Endothelial cell (in vitro differentiated cells): ENCODE measurements at regions not wholly inside any gene's neighbourhood (a gene's known extent, or its start where the extent isn't known, plus 50 kb on each side); places are given as distances from the start of the nearest gene placed in this dataset.

Source experiments
- DNase-seq: peaks from one replicate; pipeline ENCODE4 v3.0.0; 2021; ENCODE audit warnings: low spot score
- H3K27ac Mint-ChIP-seq: one replicate; pipeline ENCODE4 v1.8.0; 2021; ENCODE audit warnings: mixed read lengths, inconsistent platforms; ENCODE audit not compliant: unreplicated experiment
- H3K27me3 Mint-ChIP-seq: one replicate; pipeline ENCODE4 v1.8.0; 2021; ENCODE audit warnings: mild to moderate bottlenecking, moderate library complexity, mixed read lengths, inconsistent platforms; ENCODE audit not compliant: unreplicated experiment
- H3K36me3 Mint-ChIP-seq: one replicate; pipeline ENCODE4 v1.8.0; 2021; ENCODE audit warnings: mild to moderate bottlenecking, low read depth, mixed read lengths, inconsistent platforms; ENCODE audit not compliant: unreplicated experiment
- H3K4me1 Mint-ChIP-seq: one replicate; pipeline ENCODE4 v1.8.0; 2021; ENCODE audit warnings: mild to moderate bottlenecking, mixed read lengths, inconsistent platforms; ENCODE audit not compliant: unreplicated experiment
- H3K4me3 Mint-ChIP-seq: one replicate; pipeline ENCODE4 v1.8.0; 2021; ENCODE audit warnings: mild to moderate bottlenecking, mixed read lengths, inconsistent platforms; ENCODE audit not compliant: unreplicated experiment
- H3K9me3 Mint-ChIP-seq: one replicate; pipeline ENCODE4 v1.8.0; 2021; ENCODE audit warnings: mixed read lengths, inconsistent platforms; ENCODE audit not compliant: unreplicated experiment
- TF ChIP-seq, protein P1 (sequence below): fragments of 200-600 bp; sonication (generic); IDR thresholded peaks from one replicate; pipeline ENCODE4 v1.5.0; 2021; ENCODE audit warnings: antibody characterized with exemption; ENCODE audit not compliant: unreplicated experiment

DNA sequence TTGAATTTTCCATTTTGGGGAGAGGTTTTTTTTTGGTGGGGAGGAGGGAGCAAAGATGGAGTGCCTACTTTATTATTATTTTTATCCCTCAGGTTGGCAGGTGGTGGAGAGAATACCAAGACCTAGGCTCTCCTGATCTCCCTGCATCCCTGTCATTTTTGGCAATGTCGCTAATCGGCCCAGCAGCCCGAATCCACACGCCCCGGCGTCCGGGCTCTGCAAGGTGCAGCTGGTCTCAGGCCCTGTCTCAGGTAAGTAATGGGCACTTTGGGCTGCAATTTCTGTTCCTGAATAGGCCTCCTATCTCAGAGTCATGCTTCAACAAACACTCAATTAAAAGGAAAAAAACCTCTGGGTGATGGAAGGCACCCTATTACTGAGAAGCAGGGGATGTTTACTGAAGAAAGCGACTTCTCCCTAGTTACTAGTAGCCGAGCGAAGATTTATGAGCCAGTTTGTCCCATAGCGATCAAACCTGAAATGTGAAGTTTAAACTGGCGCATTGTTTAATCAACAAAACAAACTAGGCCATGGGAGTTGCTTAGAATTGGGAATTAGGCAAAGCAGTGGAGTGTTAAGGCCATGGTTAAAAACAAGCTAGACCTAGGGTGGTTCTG lies 137.8 kb downstream of the RWDD3 start:
- H3K27ac Mint-ChIP-seq = no peak overlapping the region
- H3K36me3 Mint-ChIP-seq = no peaks in the 10 kb centered on the region
- H3K4me1 Mint-ChIP-seq = peaks cover 2% of the 10 kb centered on the region
- no peak for DNase-seq
- peaks cover 1% of the 10 kb centered on the region for H3K27me3 Mint-ChIP-seq
- H3K4me3 Mint-ChIP-seq = no peak overlapping the region
- TF ChIP-seq, protein P1, sequence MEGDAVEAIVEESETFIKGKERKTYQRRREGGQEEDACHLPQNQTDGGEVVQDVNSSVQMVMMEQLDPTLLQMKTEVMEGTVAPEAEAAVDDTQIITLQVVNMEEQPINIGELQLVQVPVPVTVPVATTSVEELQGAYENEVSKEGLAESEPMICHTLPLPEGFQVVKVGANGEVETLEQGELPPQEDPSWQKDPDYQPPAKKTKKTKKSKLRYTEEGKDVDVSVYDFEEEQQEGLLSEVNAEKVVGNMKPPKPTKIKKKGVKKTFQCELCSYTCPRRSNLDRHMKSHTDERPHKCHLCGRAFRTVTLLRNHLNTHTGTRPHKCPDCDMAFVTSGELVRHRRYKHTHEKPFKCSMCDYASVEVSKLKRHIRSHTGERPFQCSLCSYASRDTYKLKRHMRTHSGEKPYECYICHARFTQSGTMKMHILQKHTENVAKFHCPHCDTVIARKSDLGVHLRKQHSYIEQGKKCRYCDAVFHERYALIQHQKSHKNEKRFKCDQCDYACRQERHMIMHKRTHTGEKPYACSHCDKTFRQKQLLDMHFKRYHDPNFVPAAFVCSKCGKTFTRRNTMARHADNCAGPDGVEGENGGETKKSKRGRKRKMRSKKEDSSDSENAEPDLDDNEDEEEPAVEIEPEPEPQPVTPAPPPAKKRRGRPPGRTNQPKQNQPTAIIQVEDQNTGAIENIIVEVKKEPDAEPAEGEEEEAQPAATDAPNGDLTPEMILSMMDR = no peak
- H3K9me3 Mint-ChIP-seq = no peaks in the 10 kb centered on the region

DNA sequence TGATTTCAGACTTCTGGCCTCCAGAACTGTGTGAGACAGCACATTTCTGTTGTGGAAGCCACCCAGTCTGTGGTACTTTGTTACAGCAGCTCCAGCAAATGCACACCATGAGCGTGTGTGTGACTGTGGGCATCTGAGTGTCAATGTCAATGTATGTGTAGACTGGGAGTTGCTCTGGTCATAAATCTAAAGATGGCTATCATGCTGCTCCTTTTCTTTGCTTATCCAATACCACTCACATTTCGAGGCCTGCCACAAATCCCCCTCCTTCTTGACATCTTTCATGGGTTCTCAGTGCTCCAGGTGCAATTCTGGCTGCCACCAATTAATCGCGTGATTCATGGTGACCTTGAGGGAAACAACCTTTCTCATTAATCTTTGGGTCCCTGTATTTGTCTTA lies 141.2 kb downstream of the RWDD3 start:
- Mint-ChIP-seq H3K9me3 (no peaks in the 10 kb centered on the region), H3K27me3 (peaks cover 1% of the 10 kb centered on the region), H3K4me1 (no peaks in the 10 kb centered on the region), H3K36me3 (no peaks in the 10 kb centered on the region), H3K27ac (no peak overlapping the region), H3K4me3 (no peak overlapping the region)
- TF ChIP-seq, protein P1 = no peak
- DNase-seq = no peak

DNA sequence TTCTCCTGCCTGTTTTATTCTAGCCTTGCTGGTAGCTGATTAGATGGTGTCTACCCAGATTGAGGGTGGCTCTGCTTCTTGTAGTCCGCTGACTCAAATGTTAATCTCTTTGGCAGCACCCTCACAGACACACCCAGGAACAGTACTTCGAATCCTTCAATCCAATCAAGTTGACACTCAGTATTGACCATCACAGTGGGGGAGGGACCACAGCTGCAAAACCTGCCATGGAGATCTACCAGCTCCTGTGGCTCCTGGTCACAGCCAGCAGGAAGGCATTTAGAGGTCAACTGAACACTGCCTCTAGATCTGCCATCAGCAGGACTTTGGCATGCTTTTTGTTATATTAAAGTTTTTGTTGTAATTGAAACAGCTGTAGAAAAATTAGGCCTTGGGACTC lies 146.9 kb downstream of the RWDD3 start:
- no peaks in the 10 kb centered on the region for H3K4me1 Mint-ChIP-seq
- no peak overlapping the region for H3K4me3 Mint-ChIP-seq
- TF ChIP-seq, protein P1 = no peak
- no peaks in the 10 kb centered on the region for H3K27me3 Mint-ChIP-seq
- no peaks in the 10 kb centered on the region for H3K36me3 Mint-ChIP-seq
- DNase-seq = no peak
- no peak overlapping the region for H3K27ac Mint-ChIP-seq
- no peaks in the 10 kb centered on the region for H3K9me3 Mint-ChIP-seq

DNA sequence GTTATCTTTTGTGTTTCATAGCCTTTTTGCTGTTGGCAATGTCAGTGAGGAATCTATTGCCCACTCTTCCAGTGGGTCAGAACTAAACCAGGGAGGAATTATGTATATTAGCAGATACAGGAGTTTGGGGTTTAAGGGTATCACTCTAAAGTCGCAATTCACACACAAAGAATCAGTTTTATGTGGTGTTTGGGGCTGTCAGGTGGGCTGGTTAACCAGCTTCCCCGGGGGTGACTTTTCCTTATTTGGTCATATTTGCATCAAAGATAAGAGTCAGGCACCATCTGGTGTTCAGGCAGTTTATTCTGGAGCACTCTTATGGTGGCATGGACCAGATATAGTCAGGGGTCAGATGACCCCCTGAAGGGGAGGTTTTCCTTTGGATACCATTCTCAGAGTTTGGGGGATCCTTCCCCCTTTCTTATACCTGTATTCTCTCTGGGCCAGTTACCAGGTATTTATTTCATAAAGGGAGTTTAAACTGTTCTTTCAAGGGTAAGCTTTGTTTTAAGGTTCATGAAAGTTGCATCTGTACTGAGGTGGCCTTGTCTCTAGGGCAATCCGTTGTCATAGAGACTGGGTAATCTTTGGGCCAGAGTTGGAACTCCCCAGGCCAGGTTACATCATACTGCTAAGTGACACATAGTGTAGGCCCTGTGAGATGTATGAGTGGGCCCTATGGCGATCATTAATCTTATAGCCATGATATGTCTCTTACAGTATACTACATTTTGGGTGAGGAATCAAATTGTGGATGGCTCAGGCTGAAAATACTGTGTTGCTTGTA lies 148.2 kb downstream of the RWDD3 start:
- Mint-ChIP-seq H3K27ac (no peak overlapping the region), H3K4me1 (no peaks in the 10 kb centered on the region), H3K4me3 (no peak overlapping the region), H3K9me3 (no peaks in the 10 kb centered on the region), H3K27me3 (no peaks in the 10 kb centered on the region), H3K36me3 (no peaks in the 10 kb centered on the region)
- TF ChIP-seq, protein P1 = no peak
- no peak for DNase-seq

DNA sequence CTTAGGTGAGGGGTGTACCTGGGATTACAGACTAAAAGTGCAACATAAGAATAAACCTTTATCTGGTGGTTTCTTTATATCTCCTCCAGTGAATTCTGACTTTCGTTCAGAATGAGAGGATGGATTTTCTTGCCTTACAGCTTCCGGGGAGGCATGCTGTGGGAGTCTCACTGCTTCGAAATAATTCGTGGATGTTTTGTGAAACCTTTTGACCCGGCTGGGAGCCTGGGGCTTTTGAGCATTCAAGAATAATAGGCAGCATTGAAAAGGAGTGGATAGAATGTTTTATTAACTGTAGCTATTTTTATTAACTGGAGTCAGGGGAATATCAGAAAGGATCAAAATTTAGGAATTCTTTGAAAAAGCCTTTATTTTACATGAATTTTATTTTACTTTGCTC lies 149.1 kb downstream of the RWDD3 start:
- no peak overlapping the region for H3K27ac Mint-ChIP-seq

More for the DNA sequence above, 149.1 kb downstream of the RWDD3 start:
- Mint-ChIP-seq H3K36me3 (no peaks in the 10 kb centered on the region), H3K4me3 (no peak overlapping the region), H3K27me3 (no peaks in the 10 kb centered on the region), H3K9me3 (no peaks in the 10 kb centered on the region), H3K4me1 (no peaks in the 10 kb centered on the region)
- TF ChIP-seq, protein P1 = no peak
- no peak for DNase-seq
